HFF-Myc (cell line): ENCODE measurements at regions not wholly inside any gene's neighbourhood (a gene's known extent, or its start where the extent isn't known, plus 50 kb on each side); places are given as distances from the start of the nearest gene placed in this dataset.

ENCODE experiments used
- DNase-seq: peaks from one replicate; pipeline ENCODE4 v3.0.0-alpha.2; 2011; ENCODE audit warnings: low read depth; ENCODE audit errors: extremely low read depth
- H3K4me3 ChIP-seq: replicated peaks from 2 replicates; pipeline ENCODE4 v1.5.1; 2011; ENCODE audit warnings: low read depth, mild to moderate bottlenecking, control low read depth, low read length
- CTCF ChIP-seq: IDR thresholded peaks from 2 replicates; pipeline ENCODE4 v1.5.1; 2012; ENCODE audit warnings: mild to moderate bottlenecking, low read depth, low read length, control low read depth; ENCODE audit errors: missing control alignments

DNA sequence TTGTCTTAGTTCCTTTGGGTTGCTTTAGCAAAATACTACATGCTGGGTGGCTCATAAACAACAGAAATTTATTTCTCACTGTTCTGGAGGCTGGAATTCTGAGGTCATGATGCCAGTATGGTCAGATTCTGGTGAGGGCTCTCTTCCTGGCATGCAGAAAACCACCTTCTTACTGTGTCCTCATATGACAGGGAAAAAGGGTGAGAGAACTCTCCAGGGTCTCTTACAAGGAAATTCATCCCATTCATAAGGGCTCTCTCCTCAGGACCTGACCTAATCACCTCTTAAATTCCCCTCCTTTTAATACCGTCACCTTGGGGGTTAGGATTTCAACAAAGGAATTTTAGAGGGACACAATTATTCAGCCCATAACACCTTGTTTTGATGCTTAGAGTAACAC, 243.1 kb upstream of the TNP1 start:
- H3K4me3 ChIP-seq: no peak overlapping the region
- DNase-seq: no peak
- no peak for TF ChIP-seq CTCF

DNA sequence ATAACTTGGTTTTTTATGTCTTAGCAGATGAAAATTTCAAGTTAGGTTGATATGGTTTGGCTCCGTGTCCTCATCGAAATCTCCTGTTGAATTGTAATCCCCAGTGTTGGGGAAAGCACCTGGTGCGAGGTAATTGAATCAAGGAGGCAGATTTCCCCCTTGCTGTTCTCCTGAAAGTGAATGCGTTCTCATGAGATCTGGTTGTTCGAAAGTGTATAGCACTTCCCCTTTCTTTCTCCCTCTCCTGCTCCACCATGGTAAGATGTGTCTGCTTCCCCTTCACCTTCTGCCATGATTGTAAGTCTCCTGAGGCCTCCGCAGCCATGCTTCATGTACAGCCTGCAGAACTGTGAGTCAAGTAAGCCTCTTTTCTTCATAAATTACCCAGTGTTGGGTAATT, 242.1 kb upstream of the TNP1 start:
- no peak overlapping the region for H3K4me3 ChIP-seq
- no peak for DNase-seq
- TF ChIP-seq CTCF: no peak

DNA sequence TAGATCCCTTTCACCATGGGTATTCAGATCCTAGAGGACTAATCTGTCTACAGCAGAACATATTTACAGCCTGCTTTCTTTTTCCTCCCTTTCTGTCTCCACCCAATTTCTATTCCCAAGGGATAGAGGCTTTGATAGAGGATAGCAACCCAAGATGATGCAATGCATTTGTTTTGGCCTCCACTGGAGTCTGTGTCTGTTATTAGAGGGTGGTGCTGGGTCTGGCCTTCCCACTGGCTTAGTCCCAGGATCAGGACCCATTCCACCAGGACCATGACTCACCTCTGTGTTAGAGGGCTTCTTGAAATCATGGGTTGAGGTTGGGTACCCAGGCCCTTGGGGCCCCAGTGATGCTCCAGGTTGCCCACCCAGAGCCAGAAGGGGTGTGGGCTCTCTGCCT, 239.7 kb upstream of the TNP1 start:
- H3K4me3 ChIP-seq: no peak overlapping the region
- TF ChIP-seq CTCF: no peak
- DNase-seq: no peak

GRCh38 chr2:217098435-217098834, 238.6 kb upstream of the TNP1 start:
- DNase-seq: no peak
- TF ChIP-seq CTCF: no peak
- no peak overlapping the region for H3K4me3 ChIP-seq

DNA sequence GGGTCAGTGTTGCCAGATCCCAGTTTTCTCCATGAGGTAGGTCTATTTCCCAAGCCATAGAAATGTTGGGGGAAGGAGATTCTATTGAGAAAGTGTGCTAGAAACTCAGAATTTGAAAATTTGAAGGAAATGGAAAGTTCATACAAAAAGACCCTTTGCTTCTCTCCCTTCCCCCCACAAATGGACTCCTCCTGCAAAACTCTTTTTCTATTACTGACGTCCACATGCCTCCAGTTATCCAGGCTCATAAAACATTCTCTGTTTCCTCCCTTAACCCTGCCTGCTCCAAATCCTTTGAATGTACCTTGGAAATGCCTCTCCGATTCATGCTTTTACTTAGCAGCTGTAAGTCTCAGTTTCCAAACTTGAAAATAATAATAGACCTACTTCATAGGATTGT, 237.5 kb upstream of the TNP1 start:
- TF ChIP-seq CTCF: no peak
- DNase-seq: no peak

DNA sequence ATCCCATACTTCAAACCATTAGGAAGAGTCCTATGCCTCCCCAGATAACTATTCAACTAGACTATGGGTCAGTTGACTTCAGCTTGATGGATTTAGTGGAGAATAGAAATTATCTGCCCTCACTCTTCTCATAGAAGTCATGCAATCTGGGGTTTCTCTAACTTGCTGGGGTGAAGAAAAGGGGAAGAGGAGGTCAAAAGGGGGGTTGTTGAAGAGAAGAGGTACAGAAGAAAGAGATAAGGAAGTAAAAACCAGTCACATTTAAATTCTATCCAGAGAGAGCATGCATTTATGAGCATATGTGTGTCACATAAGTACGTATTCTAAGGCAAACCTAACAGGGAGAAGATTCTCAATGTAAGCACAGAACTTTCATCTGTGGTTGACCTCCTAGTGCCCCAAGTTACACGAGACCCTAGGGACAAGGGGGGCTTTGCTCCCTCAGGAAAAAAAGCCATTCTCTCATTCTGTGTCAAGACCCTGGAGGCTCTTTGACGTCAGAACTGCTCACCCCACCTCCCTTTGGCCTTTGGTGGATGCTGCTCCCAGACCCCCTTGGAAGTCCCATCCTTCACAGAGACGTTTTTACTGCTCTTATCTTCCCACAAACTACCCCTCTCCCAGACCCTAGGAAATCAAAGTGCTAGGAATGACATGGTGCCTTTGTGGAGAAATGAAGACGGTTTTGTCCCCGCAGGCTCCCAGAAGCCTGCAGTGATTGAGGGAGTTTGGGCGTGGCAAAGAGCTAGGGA, 236.8 kb upstream of the TNP1 start:
- DNase-seq: no peak
- TF ChIP-seq CTCF: no peak

More for the DNA sequence above, 237.5 kb upstream of the TNP1 start:
- H3K4me3 ChIP-seq: no peak overlapping the region

More for the DNA sequence above, 236.8 kb upstream of the TNP1 start:
- H3K4me3 ChIP-seq: no peak overlapping the region
